ENCODE measurements at regions not wholly inside any gene's neighbourhood (a gene's known extent, or its start where the extent isn't known, plus 50 kb on each side); places are given as distances from the start of the nearest gene placed in this dataset.
"Not testable (repeated sequence)": the region's sequence is repeated elsewhere in the genome, so short reads cannot be mapped to it uniquely, and the experiment has no call there.

- no peak for DNase-seq (ENCODE audit: low read depth, low spot score)
These were observed 283.2 kb upstream of the CELF2 start for GRCh38 chr10:10734356-10735064.

GRCh38 chr10:10745291-10745690 is 272.4 kb upstream of the CELF2 start:
- peak; percentile 22 for DNase-seq (ENCODE audit: low read depth, low spot score)

GRCh38 chr10:10755490-10755889 is 262.2 kb upstream of the CELF2 start:
- no peak for DNase-seq (ENCODE audit: low read depth, low spot score)

GRCh38 chr10:10758306-10758705 is 259.4 kb upstream of the CELF2 start:
- no peak for DNase-seq (ENCODE audit: low read depth, low spot score)

GRCh38 chr10:10759806-10760205 is 257.9 kb upstream of the CELF2 start:
- not testable (repeated sequence) for DNase-seq (ENCODE audit: low read depth, low spot score)

- DNase-seq (ENCODE audit: low read depth, low spot score): no peak
These were observed 252.7 kb upstream of the CELF2 start for GRCh38 chr10:10765017-10765416.

GRCh38 chr10:10772411-10772810 is 245.3 kb upstream of the CELF2 start:
- no peak for DNase-seq (ENCODE audit: low read depth, low spot score)

- DNase-seq (ENCODE audit: low read depth, low spot score): no peak
These were observed 244.7 kb upstream of the CELF2 start for GRCh38 chr10:10772874-10773508.

- no peak for DNase-seq (ENCODE audit: low read depth, low spot score)
These were observed 243.3 kb upstream of the CELF2 start for GRCh38 chr10:10774416-10774815.

- DNase-seq (ENCODE audit: low read depth, low spot score): no peak
These were observed 241.3 kb upstream of the CELF2 start for GRCh38 chr10:10776363-10776762.

- no peak for DNase-seq (ENCODE audit: low read depth, low spot score)
These were observed 240.4 kb upstream of the CELF2 start for GRCh38 chr10:10777279-10777678.

- no peak for DNase-seq (ENCODE audit: low read depth, low spot score)
These were observed 239.9 kb upstream of the CELF2 start for GRCh38 chr10:10777723-10778122.

GRCh38 chr10:10778959-10779358 is 238.7 kb upstream of the CELF2 start:
- no peak for DNase-seq (ENCODE audit: low read depth, low spot score)

GRCh38 chr10:10779511-10779910 is 238.2 kb upstream of the CELF2 start:
- DNase-seq (ENCODE audit: low read depth, low spot score): no peak

- DNase-seq (ENCODE audit: low read depth, low spot score): no peak
These were observed 236.9 kb upstream of the CELF2 start for GRCh38 chr10:10780746-10781145.

- DNase-seq (ENCODE audit: low read depth, low spot score): no peak
These were observed 235.1 kb upstream of the CELF2 start for GRCh38 chr10:10782603-10783002.

GRCh38 chr10:10785627-10786026 is 232.0 kb upstream of the CELF2 start:
- no peak for DNase-seq (ENCODE audit: low read depth, low spot score)

GRCh38 chr10:10786109-10787090 is 231.3 kb upstream of the CELF2 start:
- no peak for DNase-seq (ENCODE audit: low read depth, low spot score)

GRCh38 chr10:10787586-10787985 is 230.1 kb upstream of the CELF2 start:
- DNase-seq (ENCODE audit: low read depth, low spot score): no peak

GRCh38 chr10:10788761-10789160 is 228.9 kb upstream of the CELF2 start:
- no peak for DNase-seq (ENCODE audit: low read depth, low spot score)

GRCh38 chr10:10791869-10792268 is 225.8 kb upstream of the CELF2 start:
- DNase-seq (ENCODE audit: low read depth, low spot score): no peak

- no peak for DNase-seq (ENCODE audit: low read depth, low spot score)
These were observed 225.0 kb upstream of the CELF2 start for GRCh38 chr10:10792681-10793080.
